Stimulated activated CD8-positive, alpha-beta memory T cell treated with anti-CD3 and anti-CD28 coated beads, Interleukin-12 subunit alpha, Interleukin-12 subunit beta, amount 100 ng/mL, for 24 hours (primary cell): ENCODE measurements at regions not wholly inside any gene's neighbourhood (a gene's known extent, or its start where the extent isn't known, plus 50 kb on each side); places are given as distances from the start of the nearest gene placed in this dataset.
"Not testable (repeated sequence)": the region's sequence is repeated elsewhere in the genome, so short reads cannot be mapped to it uniquely, and the experiment has no call there.

ENCODE experiments used
- DNase-seq: peaks from one replicate; pipeline ENCODE4 v3.0.0-alpha.2; 2020; ENCODE audit errors: extremely low read depth

DNA sequence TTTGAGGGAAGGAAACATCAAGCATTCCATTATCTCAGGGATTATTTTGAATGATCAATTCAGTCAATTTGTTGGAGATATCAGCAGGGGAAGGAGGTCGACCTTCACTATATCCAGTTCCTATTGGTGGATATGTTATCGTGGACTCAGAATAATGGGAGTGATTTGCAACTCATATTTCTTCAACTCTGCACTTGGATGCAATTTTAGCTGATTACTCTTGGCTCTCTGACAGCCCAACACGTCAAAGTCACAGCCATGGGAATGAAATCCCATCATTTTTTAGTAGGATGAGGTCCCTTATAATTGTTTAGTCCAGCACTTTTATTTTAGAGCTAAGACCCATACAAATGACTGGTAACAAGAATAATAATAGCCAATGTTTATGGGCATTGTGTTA, 371.8 kb upstream of the RPS23 start:
- DNase-seq, result no peak

DNA sequence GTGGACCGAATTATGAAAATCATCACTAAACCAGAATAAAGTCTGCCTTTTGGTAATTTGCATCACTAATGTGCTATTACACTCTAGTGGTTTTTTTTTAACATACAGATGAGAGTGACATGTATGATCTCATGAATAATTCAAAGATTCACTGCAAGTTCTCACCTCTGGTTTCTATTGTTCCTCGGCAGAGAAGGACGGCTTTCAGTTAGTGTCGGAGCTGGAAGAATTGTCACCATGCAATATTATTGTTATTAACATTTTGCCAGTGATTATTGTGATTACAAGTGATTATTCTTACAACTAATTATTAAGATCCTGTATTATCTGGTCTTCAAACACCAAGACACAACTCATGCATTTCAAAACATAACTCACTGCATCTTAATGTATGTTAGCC, 366.6 kb upstream of the RPS23 start:
- DNase-seq, result no peak

DNA sequence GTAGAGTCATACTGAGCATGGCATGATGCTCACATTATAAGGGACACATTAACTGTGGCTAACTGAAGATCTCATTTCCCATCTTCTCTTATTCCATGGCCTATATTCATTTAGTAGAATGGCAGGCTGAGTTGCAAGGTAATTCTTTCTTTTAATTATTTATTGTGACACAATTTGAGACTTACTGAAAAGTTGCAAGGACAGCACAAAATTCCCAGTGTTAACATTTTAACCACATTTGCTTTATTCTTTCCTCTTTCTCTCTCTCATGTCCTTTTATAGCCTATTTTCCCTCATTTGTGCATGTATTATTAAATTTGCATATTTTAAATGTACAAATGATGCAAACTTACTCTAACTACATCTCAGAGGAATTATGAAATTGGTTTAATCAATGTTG, 366.1 kb upstream of the RPS23 start:
- DNase-seq, result no peak

DNA sequence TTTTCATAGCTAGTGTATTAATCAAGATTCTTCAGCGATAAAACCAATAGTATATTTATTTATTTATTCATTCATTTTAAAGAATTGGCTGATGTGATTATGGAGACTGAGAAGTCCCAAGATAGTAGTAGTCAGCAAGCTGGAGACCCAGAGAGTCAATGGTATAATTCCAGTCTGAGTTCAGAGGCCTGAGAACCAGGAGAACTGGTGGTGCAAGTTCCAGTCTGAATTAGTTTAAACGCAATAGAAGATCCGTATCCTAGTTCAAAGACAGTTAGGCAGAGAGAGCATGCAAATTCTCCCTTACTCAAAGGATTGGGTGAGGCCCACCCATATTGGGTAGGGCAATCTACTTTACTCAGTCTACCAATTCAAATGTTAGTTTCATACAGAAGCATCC, 364.2 kb upstream of the RPS23 start:
- no peak for DNase-seq

DNA sequence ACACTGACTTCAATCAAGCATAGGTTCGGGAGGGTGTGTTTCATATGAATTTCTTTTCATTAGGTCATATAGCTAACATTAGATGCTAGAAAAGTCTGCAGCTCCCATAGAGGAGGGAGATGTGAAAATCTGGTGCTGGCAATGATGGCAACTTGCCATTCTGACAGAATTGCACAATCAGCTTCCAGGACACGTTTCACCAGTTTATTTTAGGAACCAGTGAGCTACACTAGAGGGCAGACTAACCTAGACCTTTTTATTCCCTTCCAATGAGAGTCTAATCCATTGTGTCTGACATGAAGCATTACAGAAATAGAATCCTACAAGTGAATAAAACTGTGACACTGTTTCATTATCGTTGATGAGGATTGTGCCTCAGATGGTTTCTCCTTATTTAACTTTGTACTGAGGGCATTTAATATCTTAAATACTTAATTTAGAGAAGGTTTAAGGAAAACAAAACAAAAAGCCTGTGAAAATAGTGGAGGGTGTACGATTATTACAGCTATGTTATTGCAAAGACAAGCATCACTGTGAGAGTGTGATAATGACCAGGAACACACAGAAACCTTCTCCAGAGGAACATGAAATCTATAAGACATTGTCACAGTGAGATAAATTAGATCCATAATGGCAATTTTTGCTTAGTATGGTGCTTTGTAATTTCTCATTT, 363.3 kb upstream of the RPS23 start:
- DNase-seq, result no peak

DNA sequence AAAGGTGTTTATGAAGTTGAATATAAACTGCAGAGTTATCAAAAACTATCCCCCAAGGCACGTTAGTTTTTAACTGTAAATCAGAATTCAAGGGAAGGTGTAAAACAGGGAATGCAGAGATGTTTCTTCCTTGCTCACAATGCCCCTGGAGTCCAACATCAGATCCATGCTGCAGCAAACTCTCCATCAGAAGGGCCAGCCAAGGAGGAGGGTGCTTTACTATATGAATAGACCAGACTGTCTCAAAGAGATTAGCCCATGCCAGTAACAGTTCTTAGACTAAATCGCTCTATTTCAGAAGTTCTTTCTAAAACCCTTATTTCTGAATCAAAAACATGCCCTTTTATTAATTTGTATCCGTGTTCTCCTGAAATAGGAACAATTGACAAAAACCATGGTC, 362.8 kb upstream of the RPS23 start:
- DNase-seq, result no peak

DNA sequence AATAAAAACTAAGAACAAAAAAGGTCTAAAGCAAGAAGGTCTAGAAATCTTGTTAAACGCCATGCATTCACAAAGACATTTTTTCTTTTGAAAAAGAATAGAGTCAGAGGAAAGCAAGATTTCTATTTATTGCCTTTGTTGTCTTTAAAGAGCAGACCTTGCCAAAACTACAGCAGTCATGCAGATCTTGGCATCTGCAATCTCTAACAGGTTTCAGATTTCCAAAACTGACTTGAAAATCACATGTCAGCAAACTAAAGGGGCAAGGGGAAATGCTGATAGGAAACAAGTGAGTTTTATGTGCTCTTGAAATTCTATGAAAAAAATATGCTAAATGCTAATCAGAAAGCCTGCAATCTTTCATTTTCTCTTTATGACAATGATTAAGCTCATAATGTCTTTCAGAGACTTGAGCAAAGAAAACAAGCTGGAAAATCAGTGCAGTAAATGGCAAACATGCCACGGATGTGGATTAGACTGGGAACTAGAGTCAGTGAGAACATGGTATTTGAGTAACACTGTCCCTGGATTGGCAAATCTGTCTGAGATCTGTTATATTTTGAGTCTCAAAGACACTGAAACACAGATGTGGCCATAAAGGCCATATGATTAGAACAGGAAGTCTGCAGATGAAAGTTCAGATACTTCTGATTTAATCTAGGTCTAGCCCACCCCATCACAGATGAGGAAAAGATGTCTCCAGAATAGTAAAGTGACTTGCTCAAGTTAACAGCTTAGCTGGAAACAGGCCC, 361.4 kb upstream of the RPS23 start:
- DNase-seq, result no peak

DNA sequence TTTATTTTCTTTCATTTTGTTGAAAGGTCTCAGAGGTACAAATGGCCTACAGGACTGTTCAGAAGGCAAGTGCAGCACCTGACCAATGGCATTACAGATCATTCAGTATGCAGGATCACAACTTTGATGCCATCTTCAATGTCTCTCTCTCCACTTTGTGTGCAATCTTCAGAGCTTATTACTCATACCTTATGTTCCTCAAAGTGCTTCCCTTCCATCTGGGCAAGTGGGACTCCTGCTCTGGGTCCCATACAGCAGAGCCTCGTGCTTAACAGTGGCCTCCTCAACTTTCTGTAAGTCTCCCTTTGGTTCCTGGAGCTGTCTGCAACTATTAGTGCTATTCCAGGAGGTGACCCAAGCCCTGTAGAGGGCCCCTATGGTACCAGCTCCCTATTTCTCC, 358.4 kb upstream of the RPS23 start:
- no peak for DNase-seq

DNA sequence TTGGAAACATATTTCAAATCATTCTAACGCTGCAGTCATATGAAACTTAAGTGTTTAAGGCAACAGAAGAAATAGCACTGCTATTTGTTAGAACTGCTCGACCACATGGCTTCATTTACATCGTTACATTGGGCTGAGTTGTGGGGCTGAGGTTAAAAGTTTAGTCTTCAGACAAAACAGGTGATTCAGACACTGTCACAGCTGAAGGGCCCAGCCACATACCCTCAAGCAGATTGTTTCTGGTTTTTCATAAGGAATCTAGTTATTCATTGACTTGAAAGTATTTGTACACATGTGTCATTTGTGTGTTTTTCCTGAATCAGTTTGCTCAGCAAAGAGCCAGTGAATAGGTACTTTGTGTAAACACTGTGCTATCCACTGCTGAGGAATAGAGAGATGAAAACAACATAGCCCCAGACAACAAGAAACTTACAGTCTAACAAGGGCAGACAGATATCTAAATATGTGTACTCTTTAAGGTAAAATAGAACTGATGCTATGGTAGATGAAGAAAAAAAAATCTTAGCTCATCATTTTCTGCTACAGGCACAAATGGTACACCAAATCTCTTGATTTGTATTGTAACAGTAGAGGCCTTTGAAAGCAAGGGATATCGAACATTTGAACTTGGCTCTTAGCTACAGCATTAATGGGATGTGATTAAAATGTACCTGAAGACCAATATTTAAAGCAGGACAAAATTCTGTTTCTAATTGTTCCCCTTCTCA, 357.6 kb upstream of the RPS23 start:
- DNase-seq, result no peak

DNA sequence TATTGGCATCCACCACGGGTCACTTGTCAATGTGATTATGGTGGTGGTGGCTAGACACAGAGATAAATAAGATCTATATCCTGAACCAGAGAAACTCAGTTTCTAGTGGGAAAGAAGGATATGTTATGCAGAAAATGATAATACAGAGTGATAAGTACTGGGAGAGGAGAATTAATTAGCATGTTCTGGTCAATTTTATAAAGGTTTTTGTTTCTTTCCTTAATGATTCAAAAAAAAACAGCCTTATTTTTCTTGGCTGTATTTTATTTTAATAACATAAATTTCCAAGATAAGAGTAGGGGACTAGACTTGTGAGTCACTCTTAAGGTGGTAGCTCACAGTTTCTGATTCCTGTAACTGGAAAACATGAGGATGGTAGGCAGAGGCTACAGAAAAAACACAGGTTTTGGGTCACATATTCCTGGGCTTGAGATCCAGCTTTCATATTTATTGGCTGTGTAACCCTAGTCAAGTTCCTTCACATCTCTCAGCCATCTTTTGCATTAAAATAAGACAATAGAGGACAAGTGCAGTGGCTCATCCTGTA, 350.3 kb upstream of the RPS23 start:
- no peak for DNase-seq

DNA sequence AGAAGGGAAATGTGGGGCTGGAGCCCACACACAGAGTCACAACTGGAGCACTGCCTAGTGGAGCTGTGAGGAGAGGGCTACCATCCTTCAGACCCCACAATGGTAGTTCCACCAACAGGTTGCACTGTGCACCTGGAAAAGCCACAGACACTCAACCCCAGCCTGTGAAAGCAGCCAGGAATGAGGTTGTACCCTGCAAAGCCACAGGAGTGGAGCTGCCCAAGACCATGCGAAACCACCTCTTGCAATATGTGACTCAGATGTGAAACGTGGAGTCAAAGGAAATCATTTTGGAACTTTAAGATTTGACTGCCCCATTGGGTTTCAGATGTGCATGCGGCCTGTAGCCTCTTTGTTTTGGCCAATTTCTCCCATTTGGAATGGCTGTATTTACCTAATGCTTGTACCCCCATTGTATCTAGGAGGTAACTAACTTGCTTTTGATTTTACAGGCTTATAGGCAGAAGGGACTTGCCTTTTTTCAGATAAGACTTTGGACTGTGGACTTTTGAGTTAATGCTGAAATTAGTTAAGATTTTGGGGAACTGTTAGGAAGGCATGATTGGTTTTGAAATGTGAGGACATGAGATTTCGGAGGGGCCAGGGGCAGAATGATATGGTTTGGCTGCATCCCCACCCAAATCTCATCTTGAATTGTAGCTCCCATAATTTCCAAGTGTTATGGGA, 348.9 kb upstream of the RPS23 start:
- DNase-seq, result not testable (repeated sequence)

DNA sequence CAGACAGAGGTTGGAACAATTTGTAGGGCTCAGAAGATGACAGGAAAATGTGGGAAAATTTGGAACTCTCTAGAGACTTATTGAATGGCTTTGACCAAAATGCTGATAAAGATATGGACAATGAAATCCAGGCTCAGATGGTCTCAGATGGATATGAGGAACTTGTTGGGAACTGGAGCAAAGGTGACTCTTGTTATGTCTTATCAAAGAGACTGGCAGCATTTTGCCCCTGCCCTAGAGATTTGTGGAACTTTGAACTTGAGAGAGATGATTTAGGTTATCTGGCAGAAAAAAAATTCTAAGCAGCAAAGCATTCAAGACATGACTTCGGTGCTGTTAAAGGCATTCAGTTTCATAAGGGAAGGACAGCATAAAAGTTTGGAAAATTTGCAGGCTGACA, 347.9 kb upstream of the RPS23 start:
- DNase-seq, result not testable (repeated sequence)

DNA sequence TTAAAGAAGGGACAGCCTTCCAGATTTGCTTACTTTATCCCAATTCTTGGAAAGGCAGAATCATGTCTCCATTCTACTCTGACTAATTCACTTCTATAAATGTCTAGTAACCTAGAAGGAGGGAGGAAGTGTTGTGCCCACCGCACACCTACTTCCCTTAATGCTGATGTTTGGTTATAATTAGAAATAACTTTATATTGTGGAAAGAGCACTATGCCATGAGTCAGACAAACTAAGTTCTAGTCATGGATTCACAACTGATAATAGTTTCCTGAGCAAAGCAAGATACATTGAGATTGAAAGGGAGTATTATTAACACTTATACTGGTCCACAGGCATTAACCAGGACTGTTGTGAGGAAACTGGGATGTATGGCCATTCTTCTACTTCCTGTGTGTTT, 345.9 kb upstream of the RPS23 start:
- DNase-seq, result no peak

DNA sequence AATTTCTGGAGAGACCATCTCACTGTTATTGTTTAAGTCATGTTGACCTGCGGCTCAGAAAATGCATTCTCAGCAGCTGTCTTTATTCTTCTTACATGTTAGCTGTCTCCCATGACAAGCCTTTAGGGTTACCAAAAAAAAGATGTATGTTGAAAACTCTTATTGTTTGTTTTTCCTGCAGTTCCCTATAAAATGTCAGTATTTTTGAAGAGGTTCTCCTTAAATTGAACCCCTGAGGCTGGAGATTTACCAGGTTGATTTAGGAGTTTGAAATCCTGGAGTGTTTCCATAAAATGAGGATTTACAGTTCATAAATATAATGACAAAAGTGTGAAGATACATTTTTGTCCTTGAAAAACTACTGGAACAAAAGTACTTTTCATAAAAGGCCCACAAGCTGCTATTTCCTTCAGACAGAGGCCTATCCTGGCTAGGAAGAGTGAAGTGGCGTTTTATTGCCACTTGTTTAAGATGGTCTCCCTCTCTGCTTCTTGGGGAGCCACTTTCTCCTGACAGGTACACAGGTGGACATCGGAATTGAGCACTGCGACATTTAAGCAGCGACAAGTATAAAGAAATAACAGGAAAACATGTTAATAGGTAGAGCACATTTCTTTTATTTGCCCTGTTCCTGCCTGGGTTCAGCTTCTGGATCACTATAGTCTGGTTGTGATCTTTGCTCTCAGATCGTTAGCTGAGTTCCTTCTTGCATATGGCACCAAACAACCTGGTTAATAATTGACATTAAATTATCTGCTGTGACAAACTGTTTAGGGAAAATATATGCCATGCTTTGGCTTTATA, 344.8 kb upstream of the RPS23 start:
- no peak for DNase-seq

DNA sequence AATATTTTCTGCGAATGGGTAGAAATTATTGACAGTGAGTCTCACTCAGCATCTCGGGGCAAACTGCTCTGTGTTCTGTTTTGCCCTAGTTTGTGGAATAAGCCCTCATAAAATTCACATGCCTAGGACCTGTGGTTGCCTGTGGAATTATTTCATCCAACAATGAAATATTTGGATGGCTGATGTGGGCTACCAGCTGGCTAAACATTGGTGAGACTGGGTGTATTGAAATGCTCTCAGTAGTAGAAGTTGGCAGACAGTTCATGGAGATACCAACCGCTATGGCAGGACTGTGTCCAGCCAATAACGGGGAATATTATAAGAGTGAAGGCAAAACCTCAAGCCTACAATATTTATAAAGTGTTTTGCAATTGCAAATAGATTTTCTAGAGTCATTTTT, 344.1 kb upstream of the RPS23 start:
- no peak for DNase-seq

DNA sequence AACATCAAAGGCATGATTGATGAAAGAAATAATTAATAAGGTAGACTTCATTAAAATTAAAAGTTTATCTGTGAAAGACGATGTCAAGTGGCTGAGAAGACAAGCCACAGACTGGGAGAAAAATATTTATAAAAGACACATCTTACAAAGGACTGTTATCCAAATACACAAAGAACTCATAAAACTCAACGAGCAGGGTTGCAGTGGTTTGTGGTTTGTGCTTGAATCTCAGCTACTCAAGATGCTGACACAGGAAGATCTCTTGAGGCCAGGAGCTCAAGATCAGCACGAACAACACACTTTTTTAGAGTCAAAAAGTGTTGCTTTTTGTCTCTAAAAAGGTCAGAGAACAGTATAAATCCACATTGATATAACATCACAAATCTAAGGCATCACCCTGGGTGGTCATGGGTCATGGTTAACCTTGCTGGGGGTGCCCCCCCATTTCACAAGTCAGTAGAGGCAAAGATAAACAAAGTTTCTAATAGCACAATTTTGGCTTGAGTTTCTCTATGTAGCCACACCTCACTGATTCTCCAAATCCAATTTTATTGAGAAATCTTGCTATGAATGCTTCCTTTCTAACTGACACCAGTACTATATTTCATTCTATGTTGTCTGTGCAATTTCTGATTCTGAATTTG, 342.9 kb upstream of the RPS23 start:
- DNase-seq, result no peak

DNA sequence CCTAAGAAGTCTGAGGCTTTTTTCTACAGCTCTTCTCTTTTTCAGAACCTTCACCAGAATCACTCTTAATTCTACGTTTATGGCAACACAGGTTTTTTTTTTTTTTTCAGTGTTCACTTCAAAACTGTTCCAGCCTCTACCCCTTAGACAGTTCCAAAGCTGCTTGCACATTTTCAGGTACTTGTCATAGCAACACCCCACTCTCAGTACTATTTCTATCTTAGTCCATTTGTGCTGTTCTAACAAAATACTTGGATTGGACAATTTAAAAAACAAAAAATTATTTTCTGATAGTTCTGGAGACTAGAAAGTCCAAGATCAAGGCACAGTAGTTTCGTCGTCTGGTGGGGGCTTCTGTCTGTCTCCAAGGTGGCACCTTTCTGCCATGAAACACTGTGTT, 340.9 kb upstream of the RPS23 start:
- DNase-seq, result no peak

DNA sequence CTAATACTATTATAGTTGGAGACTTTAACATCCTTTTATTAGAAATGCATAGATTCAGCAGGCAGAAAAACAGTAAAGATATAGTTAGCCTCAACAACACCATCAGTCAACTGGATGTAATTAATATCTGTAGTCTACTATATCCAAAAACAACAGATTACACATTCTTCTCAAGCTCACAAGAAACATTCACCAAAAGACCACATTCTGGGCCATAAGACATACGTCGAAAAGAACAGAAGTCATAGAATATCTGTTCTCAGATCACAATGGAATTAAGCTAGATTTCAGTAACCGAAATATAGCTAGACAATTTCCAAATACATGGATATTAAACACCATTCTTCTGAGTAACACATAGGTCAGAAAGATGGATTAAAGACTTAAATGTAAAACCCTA, 336.6 kb upstream of the RPS23 start:
- DNase-seq, result no peak

DNA sequence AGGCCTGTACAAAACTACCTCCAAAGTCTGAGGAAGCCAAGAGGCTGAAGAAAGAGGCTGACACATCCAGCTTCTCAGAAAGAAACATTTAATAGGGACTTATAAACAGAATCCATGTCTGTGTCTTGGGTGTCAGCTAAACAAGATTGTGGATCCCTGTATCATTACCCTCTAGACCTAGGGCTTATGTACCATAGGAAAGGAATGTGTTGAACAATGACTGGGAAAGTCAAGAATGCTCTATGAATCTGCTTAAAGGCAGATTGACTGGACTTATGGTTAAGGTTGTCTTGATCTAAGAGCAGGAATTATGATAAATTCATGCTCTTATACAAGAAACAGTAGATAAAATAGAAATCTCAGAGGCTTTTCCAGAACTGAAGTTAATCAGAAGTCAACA, 335.7 kb upstream of the RPS23 start:
- DNase-seq, result no peak

DNA sequence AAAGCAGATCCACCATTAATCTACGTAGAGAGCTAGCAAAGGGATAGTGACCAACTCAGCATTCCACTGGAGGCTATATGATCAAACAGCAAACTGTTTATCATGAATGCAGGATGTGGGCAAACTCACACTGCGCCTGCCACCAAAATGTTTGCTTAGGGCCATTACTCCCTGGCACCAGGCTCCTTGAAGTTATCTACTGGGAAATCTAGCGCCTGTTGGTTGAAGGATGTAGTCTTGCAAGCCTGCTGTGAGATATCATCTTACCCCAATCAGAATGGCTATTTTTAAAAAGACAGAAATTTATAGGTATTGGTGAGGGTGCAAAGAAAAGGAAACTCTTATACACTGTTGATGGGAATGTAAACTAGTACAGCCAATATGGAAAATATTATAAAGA, 332.5 kb upstream of the RPS23 start:
- DNase-seq, result no peak

DNA sequence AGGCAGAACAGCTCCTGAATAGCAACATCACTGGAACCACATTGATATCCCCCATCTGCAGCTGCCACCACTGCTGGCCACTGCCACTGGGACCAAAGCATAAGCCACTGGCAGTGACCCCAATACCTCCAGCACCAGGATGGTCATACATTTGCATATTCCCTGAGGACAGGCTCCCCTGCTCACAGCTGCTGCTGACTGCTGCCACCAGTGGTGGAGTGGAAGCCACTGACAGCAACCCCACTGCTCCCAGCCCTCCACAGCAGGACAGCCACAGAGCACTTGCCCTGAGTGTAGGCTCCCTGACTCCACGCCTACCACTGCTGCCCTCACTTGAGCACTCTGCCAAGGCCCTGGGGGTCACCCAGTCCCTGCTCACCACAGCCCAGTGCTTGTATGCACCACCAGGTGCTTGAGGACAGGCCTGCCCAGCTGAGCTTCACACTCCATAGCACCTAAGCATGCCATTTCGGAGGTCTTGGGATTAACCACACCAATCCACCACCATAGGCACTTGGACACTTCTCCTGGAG, 327.4 kb upstream of the RPS23 start:
- no peak for DNase-seq
